K562 (cell line): ENCODE measurements at regions not wholly inside any gene's neighbourhood (a gene's known extent, or its start where the extent isn't known, plus 50 kb on each side); places are given as distances from the start of the nearest gene placed in this dataset.

Source experiments
- ATF2 ChIP-seq: sonication (generic); formaldehyde crosslinking; IDR thresholded peaks from 2 replicates; pipeline ENCODE4 v1.8.1; 2022; ENCODE audit warnings: missing genetic modification reagents
- ATF3 ChIP-seq, 2 experiments: fragments of 450-650 bp in 1 of 2; sonication (generic) in 1 of 2; formaldehyde crosslinking in 1 of 2; IDR thresholded peaks in 1 of 2; conservative IDR thresholded peaks in 1 of 2; 2 replicates each; pipeline versions ENCODE4 v1.6.1 to v1.8.1; 2016 to 2023; ENCODE audit warnings: mild to moderate bottlenecking in 2 of 2, moderate library complexity in 2 of 2, inconsistent platforms in 1 of 2, missing genetic modification reagents in 1 of 2
- CTBP1 ChIP-seq: fragments of 450-650 bp; IDR thresholded peaks from 2 replicates; pipeline ENCODE4 v1.6.1; 2016; ENCODE audit warnings: borderline replicate concordance
- CTCF ChIP-seq, 3 experiments: IDR thresholded peaks in 2 of 3; conservative IDR thresholded peaks in 1 of 3; 2 replicates each; pipeline ENCODE4 v1.5.1; 2011 to 2012; ENCODE audit warnings: low read length in 3 of 3, mild to moderate bottlenecking in 3 of 3, control low read depth in 2 of 3, improper control_type of control experiment in 1 of 3, inconsistent platforms in 1 of 3, low read depth in 1 of 3, mixed read lengths in 1 of 3, moderate library complexity in 1 of 3; ENCODE audit not compliant: insufficient read depth in 2 of 3
- ELF4 ChIP-seq: fragments of 450-650 bp; formaldehyde crosslinking; IDR thresholded peaks from 2 replicates; pipeline ENCODE4 v1.4.0; 2022; ENCODE audit warnings: missing genetic modification characterization
- ETV6 ChIP-seq, 3 experiments: fragments of 150-350 bp in 1 of 3; sonication (generic) in 1 of 3; formaldehyde crosslinking in 1 of 3; IDR thresholded peaks; 2 replicates each; pipeline versions ENCODE4 v1.6.1 to v1.8.0; 2014 to 2022; ENCODE audit warnings: borderline replicate concordance in 2 of 3, low read depth in 2 of 3, antibody characterized with exemption in 1 of 3, low read length in 1 of 3, mild to moderate bottlenecking in 1 of 3, missing genetic modification reagents in 1 of 3
- ILK ChIP-seq: fragments of 450-650 bp; IDR thresholded peaks from 2 replicates; pipeline ENCODE4 v1.6.1; 2016; ENCODE audit warnings: missing genetic modification characterization, low read depth, mild to moderate bottlenecking, missing compliant biosample characterization, moderate library complexity, borderline replicate concordance
- SP1 ChIP-seq: sonication (generic); formaldehyde crosslinking; IDR thresholded peaks from 2 replicates; pipeline ENCODE4 v1.8.1; 2022; ENCODE audit warnings: mild to moderate bottlenecking, missing genetic modification reagents
- TCF7L2 ChIP-seq: fragments of 150-350 bp; IDR thresholded peaks from 2 replicates; pipeline ENCODE4 v1.6.1; 2016; ENCODE audit warnings: low read depth, mild to moderate bottlenecking, low read length, moderate library complexity

DNA sequence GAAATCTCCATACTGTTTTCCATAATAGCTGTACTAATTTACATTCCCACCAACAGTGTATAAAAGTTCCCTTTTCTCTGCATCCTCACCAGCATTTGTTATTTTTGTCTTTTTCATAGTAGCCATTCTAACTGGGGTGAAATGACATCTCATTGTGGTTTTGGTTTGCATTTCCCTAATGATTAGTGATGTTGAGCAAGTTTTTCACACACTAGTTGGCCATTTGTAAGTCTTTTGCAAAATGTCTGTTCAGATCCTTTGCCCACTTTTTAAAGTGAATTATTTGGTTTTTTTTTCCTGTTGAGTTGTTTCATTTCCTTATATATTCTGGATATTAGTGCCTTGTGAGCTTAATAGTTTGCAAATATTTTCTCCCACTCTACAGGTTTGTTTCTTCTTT is 101.0 kb upstream of the NFE2L3 start:
- no peak for TF ChIP-seq CTCF (IDR thresholded peaks at IDR 0.05 in 2 of 3, conservative IDR thresholded peaks at IDR 0.05 in 1 of 3; ENCODE audit: insufficient read depth in 2 of 3, low read depth in 1 of 3, low read length in 3 of 3)
- no peak for TF ChIP-seq TCF7L2
- no peak for TF ChIP-seq ETV6 (IDR thresholded peaks at IDR 0.05; ENCODE audit: borderline replicate concordance in 1 of 2, low read depth in 2 of 2, low read length in 1 of 2)
- TF ChIP-seq ETV6 (CRISPR knock-in tag; IDR thresholded peaks at IDR 0.05; ENCODE audit: borderline replicate concordance) = no peak
- TF ChIP-seq ATF2 (CRISPR knock-in tag) = no peak
- no peak for TF ChIP-seq ELF4
- TF ChIP-seq ATF3 (IDR thresholded peaks at IDR 0.05) = no peak
- TF ChIP-seq ATF3 (CRISPR knock-in tag; conservative IDR thresholded peaks at IDR 0.05) = no peak
- TF ChIP-seq ILK (tag) = no peak
- TF ChIP-seq CTBP1 = no peak
- no peak for TF ChIP-seq SP1 (CRISPR knock-in tag)
